SKM-1 (cell line): ENCODE measurements at regions not wholly inside any gene's neighbourhood (a gene's known extent, or its start where the extent isn't known, plus 50 kb on each side); places are given as distances from the start of the nearest gene placed in this dataset.
"Not testable (repeated sequence)": the region's sequence is repeated elsewhere in the genome, so short reads cannot be mapped to it uniquely, and the experiment has no call there.

Experiments used
- DNase-seq: peaks from one replicate; lab custom pipeline; 2025; ENCODE audit not compliant: unreplicated experiment; lab: John Stamatoyannopoulos, UW

DNA sequence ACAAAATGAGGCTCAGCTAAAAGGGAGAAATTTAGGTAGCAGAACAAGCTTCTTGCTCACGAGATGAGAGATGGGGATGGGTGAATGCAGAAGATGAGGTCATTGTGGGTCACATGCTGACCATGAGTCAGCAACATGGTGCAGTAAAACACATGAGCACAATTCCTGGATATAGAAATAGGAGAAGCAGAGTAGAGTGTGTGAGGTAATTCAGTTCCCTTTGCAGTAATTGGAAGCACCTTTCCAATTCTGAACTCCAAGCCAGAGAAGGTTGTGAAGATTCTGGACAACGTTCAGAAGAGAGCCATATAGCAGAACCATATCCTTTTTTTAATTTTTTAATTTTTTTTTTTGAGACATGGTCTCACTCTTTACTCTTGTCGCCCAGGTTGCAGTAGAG, 62.0 kb upstream of the LMNTD1 start:
- DNase-seq = peak; percentile 18

GRCh38 chr12:25616286-25616685, 63.2 kb upstream of the LMNTD1 start:
- no peak for DNase-seq

DNA sequence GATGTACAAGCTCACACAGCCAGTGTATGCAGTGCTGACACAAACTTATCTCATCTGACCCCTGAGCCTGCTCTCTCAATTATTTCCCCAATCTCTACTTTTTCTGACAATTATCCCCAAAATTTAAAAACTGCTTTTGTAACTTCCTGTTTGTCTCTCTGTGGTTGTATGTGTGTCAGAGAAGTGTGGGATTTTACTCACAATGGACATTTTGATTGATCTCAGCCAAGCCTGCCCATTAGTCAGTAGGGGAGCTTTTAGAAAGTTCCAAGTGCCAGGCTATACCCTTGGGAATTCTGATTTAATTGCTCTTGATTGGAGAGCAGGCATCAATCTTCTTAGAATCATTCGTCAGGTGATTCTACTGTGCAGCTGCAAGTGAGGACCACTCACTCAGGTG, 64.9 kb upstream of the LMNTD1 start:
- no peak for DNase-seq

- DNase-seq = no peak
Observed at GRCh38 chr12:25623816-25624215, 70.7 kb upstream of the LMNTD1 start.

DNA sequence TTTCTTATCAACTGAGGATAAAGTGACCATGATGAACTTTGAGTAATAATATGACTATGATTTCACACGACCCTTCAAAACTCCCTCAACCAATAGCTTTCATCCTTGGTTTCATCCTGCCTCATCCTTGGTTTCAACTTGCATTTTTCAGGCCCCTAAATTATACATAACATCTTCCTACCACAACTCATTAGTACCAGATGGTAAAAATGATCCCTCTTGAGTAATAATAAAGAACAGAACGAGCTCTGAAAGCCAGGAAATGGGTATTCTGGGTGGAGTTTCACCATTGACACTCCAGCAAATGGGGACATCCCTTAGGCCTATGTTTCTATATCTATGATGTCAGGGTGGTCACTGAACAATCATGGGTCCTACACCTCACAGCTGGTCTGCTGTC, 72.1 kb upstream of the LMNTD1 start:
- no peak for DNase-seq

DNA sequence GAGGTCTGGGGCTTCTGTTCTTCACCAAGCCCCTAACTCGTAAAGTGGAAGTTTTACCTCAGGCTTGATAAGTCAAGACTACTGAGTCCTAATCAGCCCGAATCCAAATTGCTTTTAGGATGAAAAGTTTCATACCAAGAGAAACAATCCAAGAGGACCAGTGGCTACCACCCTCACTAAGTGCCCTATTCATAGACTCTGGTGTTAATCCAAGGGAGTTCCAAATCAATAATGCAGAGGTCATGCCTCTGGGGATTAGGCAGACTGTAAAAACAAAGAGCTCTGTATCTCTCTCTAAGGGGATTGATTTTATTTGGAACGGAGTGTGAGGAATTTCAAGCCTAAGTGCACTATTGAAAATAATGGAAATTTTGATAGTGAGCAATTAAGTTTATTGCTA, 76.3 kb upstream of the LMNTD1 start:
- no peak for DNase-seq

DNA sequence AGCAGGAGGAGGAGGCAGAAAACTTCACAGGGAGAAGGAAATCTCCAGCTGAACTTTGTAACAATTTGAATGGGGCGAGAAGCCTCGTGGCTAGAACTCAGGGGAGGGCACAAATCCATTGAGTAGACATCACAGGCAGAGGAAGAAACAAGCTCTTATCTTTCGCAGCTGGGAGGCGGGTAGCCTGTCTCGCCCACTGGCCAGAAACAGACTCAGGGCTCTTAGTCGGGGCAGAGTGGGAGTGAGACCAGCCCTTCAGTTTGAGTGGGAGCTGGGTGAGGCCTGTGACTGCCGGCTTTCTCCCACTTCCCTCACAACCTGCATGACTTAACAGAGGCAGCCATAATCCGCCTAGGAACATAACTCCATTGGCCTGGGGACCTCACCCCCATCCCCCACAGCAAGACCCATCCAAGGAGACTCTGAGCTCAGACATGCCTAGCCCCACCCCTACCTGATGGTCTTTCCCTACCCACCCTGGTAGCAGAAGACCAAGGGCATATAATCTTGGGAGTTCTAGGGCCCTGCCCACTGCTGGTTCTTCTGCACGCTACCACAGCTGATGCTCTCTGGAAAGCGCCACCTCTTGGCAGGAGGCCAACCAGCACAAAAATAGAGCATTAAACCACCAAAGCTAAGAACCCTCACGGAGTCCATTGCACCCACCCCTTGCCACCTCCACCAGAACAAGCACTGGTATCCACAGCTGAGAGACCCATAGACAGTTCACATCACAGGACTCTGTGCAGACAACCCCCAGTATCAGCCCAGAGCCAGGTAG, 77.8 kb upstream of the LMNTD1 start:
- not testable (repeated sequence) for DNase-seq

DNA sequence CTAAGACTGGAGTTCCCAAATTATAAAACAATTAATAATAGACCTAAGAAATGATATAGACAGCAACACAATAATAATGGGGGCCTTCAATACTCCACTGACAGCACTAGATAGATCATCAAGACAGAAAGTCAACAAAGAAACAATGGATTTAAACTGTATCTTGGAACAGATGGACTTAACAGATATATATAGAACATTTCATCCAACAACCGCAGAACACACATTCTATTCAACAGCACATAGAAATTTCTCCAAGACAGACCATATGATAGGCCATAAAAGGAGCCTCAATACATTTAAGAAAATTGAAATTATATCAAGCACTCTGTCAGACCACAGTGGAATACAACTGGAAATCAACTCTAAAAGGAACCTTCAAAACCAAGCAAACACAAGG, 80.1 kb upstream of the LMNTD1 start:
- not testable (repeated sequence) for DNase-seq

DNA sequence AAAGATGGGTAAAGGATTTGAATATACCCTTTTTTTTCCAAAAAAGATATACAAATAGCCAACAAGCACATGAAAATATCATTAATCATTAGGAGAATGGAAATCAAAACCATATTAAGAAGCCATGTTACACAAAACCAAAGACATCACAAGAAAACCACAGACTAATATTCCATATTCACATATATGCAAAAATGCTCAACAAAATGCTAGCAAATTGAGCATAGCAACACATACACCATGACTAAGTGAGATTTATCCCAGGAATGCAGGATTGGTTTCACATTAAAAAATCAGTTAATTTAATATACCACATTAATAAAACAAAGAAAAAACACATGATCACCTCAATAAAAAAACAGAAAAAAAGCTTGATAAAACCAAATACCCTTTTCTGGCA, 84.7 kb upstream of the LMNTD1 start:
- no peak for DNase-seq

DNA sequence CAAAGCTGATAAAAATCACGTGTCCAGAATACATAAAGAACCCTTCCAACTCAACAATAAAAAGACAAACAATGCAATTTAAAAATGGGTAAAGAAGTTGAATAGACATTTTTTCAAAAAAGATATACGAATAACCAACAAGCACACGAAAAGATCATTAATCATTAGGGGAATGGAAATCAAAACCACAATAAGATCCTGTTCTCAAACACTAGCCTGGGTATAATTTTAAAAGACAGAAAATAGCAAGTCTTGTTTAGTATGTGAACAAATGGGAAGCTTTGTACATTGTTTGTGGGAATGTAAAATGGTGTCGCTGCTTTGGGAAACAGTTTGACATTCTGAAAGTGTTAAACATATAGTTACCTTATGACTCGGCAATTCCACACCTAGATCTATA, 86.3 kb upstream of the LMNTD1 start:
- no peak for DNase-seq

- no peak for DNase-seq
Observed at GRCh38 chr12:25644979-25645378, 91.9 kb upstream of the LMNTD1 start.

GRCh38 chr12:25645427-25645826, 92.3 kb upstream of the LMNTD1 start:
- DNase-seq = no peak

- DNase-seq = no peak
Observed at GRCh38 chr12:25651931-25652330, 98.8 kb upstream of the LMNTD1 start.

- no peak for DNase-seq
Observed at GRCh38 chr12:25652371-25652770, 99.3 kb upstream of the LMNTD1 start.

DNA sequence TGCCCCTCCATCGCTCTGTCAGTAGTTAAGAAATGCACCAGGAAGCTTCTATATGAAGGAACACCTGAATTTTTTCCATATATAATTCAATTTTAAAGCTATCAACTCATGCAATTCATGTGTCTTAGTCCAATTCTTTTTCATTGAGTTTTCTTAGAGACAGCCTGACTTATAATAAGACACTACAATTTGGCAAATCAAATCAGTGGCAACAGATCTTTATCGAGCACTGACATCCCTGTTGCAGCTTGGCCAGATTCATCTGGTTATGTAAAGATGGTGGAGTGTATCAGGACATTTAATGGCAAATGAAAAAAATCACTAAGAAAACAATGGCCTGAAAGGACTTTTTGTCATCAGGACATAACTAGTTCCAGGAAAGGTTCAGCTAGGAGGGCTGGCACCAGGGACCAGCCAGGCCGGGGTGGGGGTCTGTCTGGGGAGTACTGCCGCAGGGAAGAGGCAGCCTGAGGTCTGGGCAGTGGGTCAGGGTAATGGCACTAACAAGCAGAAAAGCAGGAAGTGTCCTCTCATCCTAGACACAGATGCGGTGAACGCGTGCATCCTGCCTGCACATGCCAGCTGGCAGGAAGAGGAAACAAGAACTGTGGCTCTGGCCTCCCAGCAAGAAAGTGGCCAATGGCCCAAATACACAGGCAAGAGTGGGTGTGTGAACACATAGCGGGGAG, 100.5 kb upstream of the LMNTD1 start:
- DNase-seq = no peak

GRCh38 chr12:25655702-25656101, 102.6 kb upstream of the LMNTD1 start:
- no peak for DNase-seq

DNA sequence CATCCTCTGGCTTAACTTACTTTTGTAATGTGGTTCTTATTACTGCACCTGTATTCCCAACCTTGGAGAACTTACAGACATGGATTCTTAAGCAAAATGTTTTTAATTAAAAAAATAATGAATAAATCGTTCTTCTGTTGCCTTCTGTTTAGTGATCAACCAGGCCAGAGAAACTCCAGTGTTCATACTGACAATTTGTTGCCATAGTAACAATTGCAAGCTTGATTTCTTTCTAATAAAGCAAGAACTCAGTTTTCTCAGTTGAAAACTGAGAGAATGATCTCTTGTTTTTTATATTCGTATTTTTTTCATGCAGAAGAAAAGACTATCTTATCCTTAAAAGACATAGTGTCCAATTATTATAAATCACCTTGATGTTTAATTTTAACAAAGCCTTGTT, 106.5 kb upstream of the LMNTD1 start:
- DNase-seq = no peak

DNA sequence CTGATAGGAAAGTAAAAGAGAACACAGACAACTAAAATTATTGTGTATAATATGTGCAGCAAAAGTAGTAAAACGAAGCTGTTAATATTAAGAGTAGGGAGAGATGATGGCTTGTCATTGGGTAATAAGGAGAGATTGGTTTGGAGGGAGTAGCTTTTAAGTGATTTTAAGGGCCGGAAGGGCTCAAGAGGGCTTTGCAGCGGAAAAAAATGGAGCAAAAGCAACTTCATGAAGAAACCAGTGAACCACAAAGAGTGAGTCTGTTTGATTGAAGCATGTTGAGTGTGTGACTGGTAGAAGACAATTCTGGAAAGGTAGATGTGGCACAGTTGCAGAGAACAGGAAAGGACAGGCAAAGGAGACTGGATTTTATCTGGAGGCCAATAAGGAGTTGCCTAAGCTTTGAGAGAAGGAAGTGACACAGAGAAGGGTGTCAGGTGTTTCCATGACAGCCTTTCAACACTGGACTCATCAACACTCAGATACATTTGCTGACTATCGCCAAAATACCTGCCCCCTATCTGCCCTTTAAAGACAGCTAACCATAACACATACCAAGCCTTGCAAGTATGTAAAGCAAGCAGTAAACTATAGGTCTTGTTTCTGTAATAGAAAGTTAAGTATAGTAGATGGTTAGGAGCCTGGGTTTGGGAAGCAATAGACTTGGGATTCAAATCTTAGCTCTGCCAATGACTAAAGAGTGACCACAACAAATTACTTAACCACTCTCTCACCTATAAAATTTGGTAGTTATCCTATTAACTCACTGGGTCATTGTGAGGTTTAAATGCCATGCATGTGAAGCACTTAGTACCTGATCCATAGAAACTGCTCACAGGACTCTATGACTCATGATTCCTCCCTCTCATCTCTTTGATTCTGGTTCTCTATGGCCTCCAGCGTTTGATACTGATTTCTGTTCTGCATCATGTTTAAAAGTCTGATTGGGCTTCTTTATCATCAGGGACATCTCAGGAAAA, 117.3 kb upstream of the LMNTD1 start:
- no peak for DNase-seq

DNA sequence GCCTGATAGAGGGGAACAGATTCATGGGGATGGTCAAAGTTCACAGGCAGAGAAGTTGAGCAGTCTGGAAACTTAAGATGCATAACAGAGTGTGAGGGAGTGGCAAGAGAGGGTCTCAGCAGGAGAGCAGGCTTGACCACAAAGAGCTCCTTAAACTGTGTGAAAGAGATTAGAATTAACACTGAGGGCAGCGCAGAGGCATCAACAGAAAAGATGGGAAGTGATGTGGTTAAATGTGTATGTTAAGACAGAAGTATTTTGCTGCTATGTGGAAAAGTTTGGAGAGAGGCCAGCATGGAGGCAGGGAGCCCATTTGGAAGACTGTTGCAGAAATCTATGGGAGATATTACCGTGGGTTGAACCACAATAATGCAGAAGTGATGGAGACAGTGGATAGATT, 122.7 kb upstream of the LMNTD1 start:
- no peak for DNase-seq

- no peak for DNase-seq
Observed at GRCh38 chr12:25677232-25677937, 124.3 kb upstream of the LMNTD1 start.

DNA sequence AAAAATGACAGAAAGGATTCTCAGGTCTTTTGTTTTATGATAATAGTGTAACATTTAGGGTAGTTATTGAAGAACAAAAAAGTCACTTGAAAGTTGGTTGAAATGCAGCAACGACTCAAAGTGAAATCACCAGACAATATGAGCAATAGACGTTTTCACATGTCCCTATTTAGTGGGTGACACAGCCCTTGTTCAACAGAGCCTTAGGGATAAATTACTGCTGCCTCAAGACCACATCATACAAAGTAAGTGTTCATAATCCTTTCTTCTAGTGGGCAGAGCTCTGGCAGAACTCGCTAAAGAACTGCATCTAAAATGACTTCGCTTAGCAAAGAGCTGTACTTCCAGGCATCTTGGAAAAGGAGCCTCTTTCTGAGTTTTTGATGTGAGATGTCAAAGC, 128.5 kb upstream of the LMNTD1 start:
- DNase-seq = no peak
